Liver (tissue), 3 donors: ENCODE measurements at regions not wholly inside any gene's neighbourhood (a gene's known extent, or its start where the extent isn't known, plus 50 kb on each side); places are given as distances from the start of the nearest gene placed in this dataset.

Source experiments
- ATF3 ChIP-seq: IDR thresholded peaks from 2 replicates; pipeline ENCODE4 v1.6.1; 2016; ENCODE audit warnings: antibody characterized with exemption
- CTCF ChIP-seq: fragments of 150-350 bp; IDR thresholded peaks from 2 replicates; pipeline ENCODE4 v1.5.1; 2017; ENCODE audit warnings: improper control_type of control experiment, low read depth, low read length; ENCODE audit not compliant: missing input control
- FOXA2 ChIP-seq: IDR thresholded peaks from 2 replicates; pipeline ENCODE4 v1.6.1; 2016; ENCODE audit warnings: antibody characterized with exemption
- GABPA ChIP-seq, 2 donors: IDR thresholded peaks in 1 of 2; conservative IDR thresholded peaks in 1 of 2; 2 replicates each; pipeline ENCODE4 v1.6.1; 2016; ENCODE audit warnings: antibody characterized with exemption in 2 of 2, mild to moderate bottlenecking in 1 of 2, moderate library complexity in 1 of 2
- HNF4A ChIP-seq, 2 donors: conservative IDR thresholded peaks; 2 replicates each; pipeline ENCODE4 v1.6.1; 2016; ENCODE audit warnings: antibody characterized with exemption in 2 of 2, mild to moderate bottlenecking in 2 of 2
- MAX ChIP-seq: IDR thresholded peaks from 2 replicates; pipeline ENCODE4 v1.6.1; 2016; ENCODE audit warnings: antibody characterized with exemption
- RAD21 ChIP-seq, 2 donors: IDR thresholded peaks; 2 replicates each; pipeline ENCODE4 v1.6.1; 2016; ENCODE audit warnings: antibody characterized with exemption in 2 of 2, mild to moderate bottlenecking in 2 of 2
- RXRA ChIP-seq, 2 donors: IDR thresholded peaks; 2 replicates each; pipeline ENCODE4 v1.6.1; 2017 to 2018; ENCODE audit warnings: antibody characterized with exemption in 2 of 2, mild to moderate bottlenecking in 1 of 2
- SP1 ChIP-seq: IDR thresholded peaks from 2 replicates; pipeline ENCODE4 v1.6.1; 2018; ENCODE audit warnings: antibody characterized with exemption, mild to moderate bottlenecking
- TAF1 ChIP-seq: conservative IDR thresholded peaks from 2 replicates; pipeline ENCODE4 v1.6.1; 2016; ENCODE audit warnings: antibody characterized with exemption, mild to moderate bottlenecking
- YY1 ChIP-seq: IDR thresholded peaks from 2 replicates; pipeline ENCODE4 v1.6.1; 2016; ENCODE audit warnings: antibody characterized with exemption, mild to moderate bottlenecking
- donor health status: healthy.
- donor health status: healthy.

- TF ChIP-seq TAF1, result no peak
- no peak for TF ChIP-seq CTCF
- no peak for TF ChIP-seq FOXA2
- TF ChIP-seq ATF3, result no peak
- TF ChIP-seq GABPA (IDR thresholded peaks at IDR 0.05 in 1 of 2, conservative IDR thresholded peaks at IDR 0.05 in 1 of 2), result no peak
- no peak for TF ChIP-seq YY1
- TF ChIP-seq RAD21 (IDR thresholded peaks at IDR 0.05), result no peak
- TF ChIP-seq RXRA (IDR thresholded peaks at IDR 0.05), result no peak
- no peak for TF ChIP-seq MAX
- no peak for TF ChIP-seq SP1
- no peak for TF ChIP-seq HNF4A (conservative IDR thresholded peaks at IDR 0.05)
These were observed 108.3 kb upstream of the VCX2 start for GRCh38 chrX:8279323-8279722.
